RWPE2 (cell line): ENCODE measurements at regions not wholly inside any gene's neighbourhood (a gene's known extent, or its start where the extent isn't known, plus 50 kb on each side); places are given as distances from the start of the nearest gene placed in this dataset.

Experiments used
- ATAC-seq: fragments of 200-7000 bp; cut with Tn5 transposase; 3 replicates; pipeline ENCODE4 v1.9.1; 2021; ENCODE audit warnings: low read depth
- DNase-seq: peaks from one replicate; pipeline ENCODE4 v3.0.0-alpha.2; 2020; ENCODE audit warnings: low spot score
- H3K27ac ChIP-seq: fragments of 450-650 bp; 2 replicates; pipeline ENCODE4 v1.5.1; 2017; ENCODE audit warnings: mild to moderate bottlenecking; ENCODE audit not compliant: poor library complexity, severe bottlenecking
- H3K27me3 ChIP-seq: fragments of 250-450 bp; sonication (Bioruptor Pico); 2 replicates; pipeline ENCODE4 v1.5.1; 2021; ENCODE audit warnings: mild to moderate bottlenecking, moderate library complexity; ENCODE audit not compliant: insufficient read depth, poor library complexity, severe bottlenecking
- H3K36me3 ChIP-seq: fragments of 250-450 bp; sonication (Bioruptor Pico); 2 replicates; pipeline ENCODE4 v1.5.1; 2020; ENCODE audit warnings: low read depth, mild to moderate bottlenecking, moderate library complexity
- H3K4me1 ChIP-seq: fragments of 250-450 bp; sonication (Bioruptor Pico); 2 replicates; pipeline ENCODE4 v1.5.1; 2021; ENCODE audit warnings: mild to moderate bottlenecking, moderate library complexity; ENCODE audit not compliant: insufficient read depth, poor library complexity, severe bottlenecking
- H3K4me3 ChIP-seq: fragments of 250-450 bp; sonication (Bioruptor Pico); 2 replicates; pipeline ENCODE4 v1.5.1; 2021; ENCODE audit warnings: mild to moderate bottlenecking, moderate library complexity; ENCODE audit not compliant: severe bottlenecking
- H3K9me3 ChIP-seq: fragments of 250-450 bp; sonication (Bioruptor Pico); 2 replicates; pipeline ENCODE4 v1.5.1; 2021; ENCODE audit warnings: mild to moderate bottlenecking, moderate library complexity; ENCODE audit not compliant: severe bottlenecking
- TF ChIP-seq, protein P1 (sequence below): fragments of 450-650 bp; IDR thresholded peaks from one replicate; pipeline ENCODE4 v1.5.1; 2017; ENCODE audit warnings: mild to moderate bottlenecking, moderate library complexity; ENCODE audit not compliant: poor library complexity, severe bottlenecking

DNA sequence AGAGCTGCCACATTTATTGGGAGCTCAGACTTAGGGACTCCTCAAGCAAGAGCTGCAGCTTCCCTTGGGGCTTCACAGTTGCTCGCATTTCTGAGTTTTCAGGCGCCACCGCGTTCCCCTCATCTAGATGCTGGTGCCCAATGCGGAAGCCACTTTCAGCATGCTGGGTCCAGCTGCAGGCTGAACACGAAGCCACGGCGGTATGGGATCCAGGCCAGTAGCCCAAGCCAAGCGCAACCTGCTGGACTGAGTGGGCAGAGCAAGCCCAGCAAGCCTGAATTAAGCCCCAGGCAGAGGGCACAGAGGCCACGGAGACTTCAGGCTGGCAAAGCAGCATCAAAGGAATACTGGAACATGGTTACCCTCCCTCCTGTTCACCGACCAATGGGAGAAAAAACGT, 391.5 kb downstream of the HTR1A start:
- Histone ChIP-seq H3K4me1 (no peaks in the 10 kb centered on the region), H3K36me3 (no peaks in the 10 kb centered on the region), H3K9me3 (no peaks in the 10 kb centered on the region), H3K27ac (no peak overlapping the region), H3K4me3 (no peak overlapping the region), H3K27me3 (no peaks in the 10 kb centered on the region)
- DNase-seq = no peak
- TF ChIP-seq, protein P1, sequence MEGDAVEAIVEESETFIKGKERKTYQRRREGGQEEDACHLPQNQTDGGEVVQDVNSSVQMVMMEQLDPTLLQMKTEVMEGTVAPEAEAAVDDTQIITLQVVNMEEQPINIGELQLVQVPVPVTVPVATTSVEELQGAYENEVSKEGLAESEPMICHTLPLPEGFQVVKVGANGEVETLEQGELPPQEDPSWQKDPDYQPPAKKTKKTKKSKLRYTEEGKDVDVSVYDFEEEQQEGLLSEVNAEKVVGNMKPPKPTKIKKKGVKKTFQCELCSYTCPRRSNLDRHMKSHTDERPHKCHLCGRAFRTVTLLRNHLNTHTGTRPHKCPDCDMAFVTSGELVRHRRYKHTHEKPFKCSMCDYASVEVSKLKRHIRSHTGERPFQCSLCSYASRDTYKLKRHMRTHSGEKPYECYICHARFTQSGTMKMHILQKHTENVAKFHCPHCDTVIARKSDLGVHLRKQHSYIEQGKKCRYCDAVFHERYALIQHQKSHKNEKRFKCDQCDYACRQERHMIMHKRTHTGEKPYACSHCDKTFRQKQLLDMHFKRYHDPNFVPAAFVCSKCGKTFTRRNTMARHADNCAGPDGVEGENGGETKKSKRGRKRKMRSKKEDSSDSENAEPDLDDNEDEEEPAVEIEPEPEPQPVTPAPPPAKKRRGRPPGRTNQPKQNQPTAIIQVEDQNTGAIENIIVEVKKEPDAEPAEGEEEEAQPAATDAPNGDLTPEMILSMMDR = no peak
- no peak for ATAC-seq

DNA sequence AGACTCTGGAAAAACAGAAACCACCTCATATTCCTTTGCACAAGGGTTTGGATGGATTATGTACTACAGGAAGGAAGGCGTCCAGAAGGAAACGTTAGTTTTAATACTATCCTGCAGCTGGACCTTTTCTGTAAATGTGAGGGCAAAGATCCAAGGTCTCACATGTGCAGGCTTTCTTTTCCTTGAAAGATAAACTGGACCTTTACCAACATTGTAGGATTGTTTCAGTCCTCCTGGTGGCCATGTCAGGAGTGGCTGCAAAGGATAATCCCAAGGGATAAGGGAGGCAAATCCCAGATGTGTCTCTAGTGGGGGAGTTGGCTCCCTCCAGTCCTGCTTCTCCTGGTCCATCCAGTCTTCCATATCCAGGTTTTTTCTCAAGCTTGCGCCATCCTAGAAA, 397.5 kb downstream of the HTR1A start:
- Histone ChIP-seq H3K27me3 (no peaks in the 10 kb centered on the region), H3K9me3 (no peaks in the 10 kb centered on the region), H3K36me3 (no peaks in the 10 kb centered on the region), H3K4me1 (no peaks in the 10 kb centered on the region), H3K27ac (no peak overlapping the region), H3K4me3 (no peak overlapping the region)
- TF ChIP-seq, protein P1 = no peak
- ATAC-seq (no peak), DNase-seq (no peak)

DNA sequence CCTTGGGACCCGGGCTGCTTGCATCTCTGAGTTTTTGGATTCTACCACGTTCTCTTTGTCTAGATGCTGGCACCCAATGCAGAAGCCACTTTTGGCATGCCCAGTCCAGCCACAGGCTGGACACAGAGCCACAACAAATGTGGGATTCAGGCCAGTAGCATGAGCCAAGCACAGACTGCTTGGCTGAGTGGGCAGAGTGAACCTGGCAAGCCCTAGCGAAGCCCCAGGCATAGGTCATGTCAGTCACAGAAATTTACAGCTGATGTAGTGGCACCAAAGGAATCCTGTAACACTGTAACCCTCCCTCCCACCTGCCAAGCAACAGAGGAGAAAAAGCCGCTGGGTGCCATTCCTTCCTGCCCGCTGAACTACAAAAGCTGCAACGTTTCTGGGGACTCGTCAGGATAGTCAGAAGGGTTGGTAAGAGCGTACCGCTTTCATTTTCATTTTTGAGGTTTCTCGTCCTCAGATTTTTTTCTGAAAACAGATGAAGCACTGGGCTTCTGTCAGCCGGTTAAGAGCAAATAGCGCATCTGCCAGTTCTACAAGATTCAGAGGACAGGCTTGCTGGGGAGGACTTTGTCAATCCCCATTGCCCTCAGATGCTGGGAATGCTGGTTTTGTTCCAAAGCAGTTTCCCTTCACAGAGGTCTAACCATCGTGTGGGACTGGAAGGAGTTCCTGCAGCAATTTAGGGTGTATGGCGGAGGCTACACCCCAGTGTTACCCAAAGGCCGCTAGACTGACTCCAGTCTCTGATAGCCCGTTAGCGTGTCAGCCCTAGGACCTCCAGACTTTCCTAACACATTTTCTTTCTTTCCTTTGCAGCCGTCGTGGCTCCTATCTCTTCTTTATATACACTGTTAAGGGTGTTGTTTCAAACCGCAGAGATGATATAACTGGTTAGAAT, 399.0 kb downstream of the HTR1A start:
- TF ChIP-seq, protein P1 = no peak
- DNase-seq = no peak

DNA sequence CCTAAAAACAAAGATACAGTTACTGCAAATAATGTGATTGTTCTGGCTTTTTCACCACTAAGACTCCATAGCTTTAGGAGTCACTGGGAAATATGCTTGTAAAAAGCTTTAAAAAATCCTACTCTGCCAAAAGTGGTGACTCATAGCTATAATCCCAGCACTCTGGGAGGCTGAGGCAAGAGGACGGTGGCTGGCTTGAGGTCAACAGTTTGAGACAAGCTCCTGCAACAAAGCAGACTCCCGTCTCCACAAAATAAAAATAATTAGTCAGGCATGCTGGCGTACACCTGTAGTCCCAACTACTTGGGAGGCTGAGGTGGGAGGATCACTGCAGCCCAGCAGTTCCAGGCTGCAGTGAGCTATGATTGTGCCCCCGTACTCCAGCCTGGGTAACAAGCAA, 406.4 kb downstream of the HTR1A start:
- peak; percentile 52; the same call in 2 of the 3 replicates for ATAC-seq
- no peak for DNase-seq
- H3K36me3 ChIP-seq = no peaks in the 10 kb centered on the region
- no peak overlapping the region for H3K4me3 ChIP-seq
- H3K9me3 ChIP-seq = no peaks in the 10 kb centered on the region
- no peak overlapping the region for H3K27ac ChIP-seq
- TF ChIP-seq, protein P1 = no peak
- H3K27me3 ChIP-seq = no peaks in the 10 kb centered on the region
- H3K4me1 ChIP-seq = no peaks in the 10 kb centered on the region

More for the DNA sequence above, 399.0 kb downstream of the HTR1A start:
- H3K27me3 ChIP-seq = no peaks in the 10 kb centered on the region
- no peak for ATAC-seq
- H3K36me3 ChIP-seq = no peaks in the 10 kb centered on the region
- H3K9me3 ChIP-seq = no peaks in the 10 kb centered on the region
- H3K27ac ChIP-seq = no peak overlapping the region
- H3K4me1 ChIP-seq = no peaks in the 10 kb centered on the region
- no peak overlapping the region for H3K4me3 ChIP-seq

DNA sequence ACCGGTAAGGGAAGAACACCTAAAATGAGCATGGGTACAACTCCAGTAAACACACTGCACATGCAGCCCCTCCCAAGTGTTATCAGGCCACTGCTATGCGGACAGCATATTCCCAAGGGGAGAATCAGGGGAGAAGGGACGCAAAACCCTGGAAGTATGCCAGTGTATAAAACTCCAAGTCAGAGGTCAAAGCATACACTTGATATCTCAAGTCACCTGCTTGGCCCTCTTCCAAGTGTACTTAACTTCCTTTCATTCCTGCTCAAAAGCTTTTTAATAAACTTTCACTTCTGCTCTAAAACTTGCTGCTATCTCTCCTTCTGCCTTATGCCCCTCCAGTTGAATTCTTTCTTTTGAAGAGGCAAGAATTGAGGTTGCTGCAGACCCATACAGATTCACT, 408.1 kb downstream of the HTR1A start:
- TF ChIP-seq, protein P1 = no peak
- Histone ChIP-seq H3K27ac (no peak overlapping the region), H3K36me3 (no peaks in the 10 kb centered on the region), H3K4me3 (no peak overlapping the region), H3K4me1 (no peaks in the 10 kb centered on the region), H3K9me3 (no peaks in the 10 kb centered on the region), H3K27me3 (peaks cover 2% of the 10 kb centered on the region)
- ATAC-seq (no peak), DNase-seq (no peak)
